ENCODE measurements at regions not wholly inside any gene's neighbourhood (a gene's known extent, or its start where the extent isn't known, plus 50 kb on each side); places are given as distances from the start of the nearest gene placed in this dataset.

DNA sequence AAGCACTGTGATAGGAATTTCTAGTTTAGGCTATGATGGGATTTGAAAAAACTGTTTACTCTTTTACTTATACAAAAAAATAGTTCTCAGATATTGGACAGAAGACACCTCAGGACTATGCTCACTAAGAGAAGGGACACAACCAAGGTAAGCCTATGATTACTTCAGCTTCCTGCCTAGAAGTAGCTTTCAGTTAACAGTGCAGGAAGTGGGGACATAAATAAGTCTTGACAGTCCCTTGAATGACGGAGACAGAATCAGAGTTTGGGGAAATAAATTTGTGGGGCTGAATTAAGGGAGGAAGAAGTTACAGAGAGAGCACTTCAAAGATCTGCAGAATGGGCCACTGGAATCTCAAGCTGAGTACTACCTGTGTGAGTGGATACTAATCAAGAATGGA lies 53.8 kb upstream of the OLFM3 start:
- DNase-seq: no peak

DNA sequence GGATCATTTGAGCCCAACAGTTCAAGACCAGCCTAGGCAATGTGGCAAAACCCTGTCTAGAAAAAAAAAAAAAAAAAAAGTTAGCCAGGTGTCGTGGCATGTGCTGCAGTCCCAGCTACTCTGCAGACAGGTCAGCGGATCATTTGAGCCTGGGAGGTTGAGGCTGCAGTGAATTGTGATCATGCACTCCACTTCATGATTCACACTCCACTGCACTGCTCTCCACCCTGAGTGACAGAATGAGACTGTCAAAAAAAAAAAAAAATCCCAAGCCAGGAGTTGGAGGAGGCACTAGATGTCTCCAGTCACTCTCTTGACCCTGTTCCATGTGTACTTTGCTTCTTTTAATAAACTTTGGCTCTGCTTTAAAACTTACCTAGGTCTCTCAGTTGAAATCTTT lies 51.0 kb upstream of the OLFM3 start:
- no peak for DNase-seq
